HUES48 (cell line): ENCODE measurements at regions not wholly inside any gene's neighbourhood (a gene's known extent, or its start where the extent isn't known, plus 50 kb on each side); places are given as distances from the start of the nearest gene placed in this dataset.

Experiments used
- H3K27ac ChIP-seq: one replicate; pipeline ENCODE4 v1.7.0; 2013; ENCODE audit warnings: low read depth, low read length, inconsistent platforms
- H3K27me3 ChIP-seq: 2 replicates; pipeline ENCODE4 v1.6.1; 2013; ENCODE audit warnings: mild to moderate bottlenecking, low read length; ENCODE audit not compliant: control insufficient read depth, insufficient read depth
- H3K36me3 ChIP-seq: 2 replicates; pipeline ENCODE4 v1.6.1; 2013; ENCODE audit warnings: low read length; ENCODE audit not compliant: control insufficient read depth, insufficient read depth
- H3K4me1 ChIP-seq: 2 replicates; pipeline ENCODE4 v1.6.1; 2013; ENCODE audit warnings: mild to moderate bottlenecking, low read length; ENCODE audit not compliant: control insufficient read depth, insufficient read depth
- H3K4me3 ChIP-seq: 2 replicates; pipeline ENCODE4 v1.5.1; 2013; ENCODE audit warnings: mild to moderate bottlenecking, low read depth, low read length
- H3K9ac ChIP-seq: 2 replicates; pipeline ENCODE4 v1.6.1; 2013; ENCODE audit warnings: mild to moderate bottlenecking, low read depth, low read length, moderate library complexity
- H3K9me3 ChIP-seq: 2 replicates; pipeline ENCODE4 v1.6.1; 2013; ENCODE audit warnings: low read length; ENCODE audit not compliant: control insufficient read depth, insufficient read depth

GRCh38 chr2:203585516-203585915 is 50.4 kb upstream of the RAPH1 start:
- H3K4me1 ChIP-seq: peaks cover 13% of the 10 kb centered on the region; the same call in 1 of the 2 replicates
- H3K27me3 ChIP-seq: no peaks in the 10 kb centered on the region
- no peaks in the 10 kb centered on the region for H3K9me3 ChIP-seq
- no peak overlapping the region for H3K4me3 ChIP-seq
- H3K27ac ChIP-seq: no peak overlapping the region
- no peak overlapping the region for H3K9ac ChIP-seq
- H3K36me3 ChIP-seq: no peaks in the 10 kb centered on the region

DNA sequence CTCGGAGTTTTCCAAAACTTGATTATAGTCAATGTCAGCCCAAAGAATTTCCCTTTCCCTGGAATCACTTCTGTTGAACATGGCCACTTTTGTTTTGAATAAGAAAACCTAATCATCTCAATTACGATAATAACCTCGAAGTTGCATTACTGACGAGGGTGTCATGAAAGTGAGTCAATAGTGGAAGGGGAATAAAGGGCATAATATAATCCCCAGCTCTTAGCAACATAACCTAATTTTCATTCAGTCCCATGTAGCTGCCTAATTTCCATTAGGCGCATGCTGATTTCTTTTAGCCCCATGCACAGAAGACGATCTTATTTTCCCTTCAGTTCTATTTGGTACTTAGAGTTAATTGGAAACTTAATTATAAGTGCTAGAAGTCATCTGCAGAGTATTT is 51.1 kb upstream of the RAPH1 start:
- peaks cover 13% of the 10 kb centered on the region; the same call in 1 of the 2 replicates for H3K4me1 ChIP-seq
- H3K36me3 ChIP-seq: no peaks in the 10 kb centered on the region
- no peak overlapping the region for H3K4me3 ChIP-seq
- no peaks in the 10 kb centered on the region for H3K9me3 ChIP-seq
- H3K27me3 ChIP-seq: no peaks in the 10 kb centered on the region
- H3K9ac ChIP-seq: no peak overlapping the region
- H3K27ac ChIP-seq: no peak overlapping the region

GRCh38 chr2:203586696-203587095 is 51.6 kb upstream of the RAPH1 start:
- H3K4me3 ChIP-seq: no peak overlapping the region
- no peaks in the 10 kb centered on the region for H3K27me3 ChIP-seq

GRCh38 chr2:203590496-203590895 is 55.4 kb upstream of the RAPH1 start:
- Histone ChIP-seq H3K4me1 (peaks cover 12% of the 10 kb centered on the region; the same call in 1 of the 2 replicates), H3K27me3 (no peaks in the 10 kb centered on the region), H3K27ac (no peak overlapping the region), H3K4me3 (no peak overlapping the region), H3K9me3 (no peaks in the 10 kb centered on the region), H3K36me3 (no peaks in the 10 kb centered on the region), H3K9ac (no peak overlapping the region)

More at GRCh38 chr2:203586696-203587095, 51.6 kb upstream of the RAPH1 start:
- no peaks in the 10 kb centered on the region for H3K36me3 ChIP-seq
- H3K9me3 ChIP-seq: no peaks in the 10 kb centered on the region
- H3K9ac ChIP-seq: no peak overlapping the region
- H3K27ac ChIP-seq: no peak overlapping the region
- H3K4me1 ChIP-seq: peaks cover 13% of the 10 kb centered on the region; the same call in 1 of the 2 replicates

- Histone ChIP-seq H3K36me3 (no peaks in the 10 kb centered on the region), H3K27me3 (no peaks in the 10 kb centered on the region), H3K4me1 (peaks cover 2% of the 10 kb centered on the region; the same call in 1 of the 2 replicates), H3K27ac (no peak overlapping the region), H3K9me3 (no peaks in the 10 kb centered on the region), H3K4me3 (no peak overlapping the region), H3K9ac (no peak overlapping the region)
Measured at GRCh38 chr2:203591642-203592041, 56.5 kb upstream of the RAPH1 start.

GRCh38 chr2:203592470-203592869 is 57.4 kb upstream of the RAPH1 start:
- Histone ChIP-seq H3K4me3 (no peak overlapping the region), H3K4me1 (no peaks in the 10 kb centered on the region), H3K27ac (no peak overlapping the region), H3K9me3 (no peaks in the 10 kb centered on the region), H3K27me3 (no peaks in the 10 kb centered on the region), H3K36me3 (no peaks in the 10 kb centered on the region), H3K9ac (no peak overlapping the region)

GRCh38 chr2:203594541-203594940 is 59.4 kb upstream of the RAPH1 start:
- Histone ChIP-seq H3K4me3 (no peak overlapping the region), H3K9ac (no peak overlapping the region), H3K36me3 (no peaks in the 10 kb centered on the region), H3K27me3 (no peaks in the 10 kb centered on the region), H3K27ac (no peak overlapping the region), H3K4me1 (no peaks in the 10 kb centered on the region), H3K9me3 (no peaks in the 10 kb centered on the region)

DNA sequence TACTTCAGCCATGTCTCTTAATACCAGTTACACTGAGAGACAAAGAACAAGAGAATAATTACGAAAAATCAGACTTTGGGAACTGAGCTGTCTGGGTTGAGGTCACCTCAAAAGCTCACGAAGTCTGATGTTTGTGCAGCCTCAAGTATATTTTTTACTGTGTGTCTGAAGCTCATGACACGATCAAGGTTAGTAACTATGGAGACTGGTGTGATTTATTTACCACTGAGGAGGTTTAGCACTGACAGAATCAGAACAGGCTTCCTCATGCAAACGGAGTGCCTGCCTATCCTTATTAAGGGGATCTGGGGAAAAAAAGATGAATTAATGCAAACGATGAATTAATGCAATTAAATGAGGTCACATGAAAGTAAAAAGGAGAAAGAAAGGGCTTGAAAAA is 61.1 kb upstream of the RAPH1 start:
- no peaks in the 10 kb centered on the region for H3K36me3 ChIP-seq
- H3K9ac ChIP-seq: no peak overlapping the region
- no peaks in the 10 kb centered on the region for H3K27me3 ChIP-seq
- no peak overlapping the region for H3K4me3 ChIP-seq
- H3K27ac ChIP-seq: no peak overlapping the region
- no peaks in the 10 kb centered on the region for H3K9me3 ChIP-seq
- H3K4me1 ChIP-seq: peaks cover 9% of the 10 kb centered on the region

DNA sequence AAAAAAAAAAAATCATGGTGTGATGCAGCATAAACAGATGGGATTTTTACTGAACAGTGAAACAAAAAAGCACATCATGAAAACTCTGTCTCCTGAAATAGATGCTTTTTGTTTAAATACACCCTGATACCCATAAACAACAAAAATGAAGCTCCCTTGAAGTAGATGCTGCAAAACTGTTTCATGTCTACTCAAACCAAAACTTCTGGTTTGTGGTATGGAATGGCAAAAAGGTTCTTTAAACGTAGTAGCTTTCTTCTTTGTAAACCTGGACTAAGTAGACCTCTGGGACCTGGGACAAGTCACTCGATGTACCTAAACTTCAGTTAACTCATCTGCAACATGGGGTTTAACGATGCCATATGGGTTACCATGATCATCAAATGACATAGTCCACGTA is 64.4 kb upstream of the RAPH1 start:
- H3K4me3 ChIP-seq: no peak overlapping the region
- no peaks in the 10 kb centered on the region for H3K9me3 ChIP-seq
- H3K27me3 ChIP-seq: no peaks in the 10 kb centered on the region
- H3K36me3 ChIP-seq: no peaks in the 10 kb centered on the region
- H3K4me1 ChIP-seq: peaks cover 9% of the 10 kb centered on the region
- H3K9ac ChIP-seq: no peak overlapping the region
- peak overlapping the region; percentile 69 for H3K27ac ChIP-seq

DNA sequence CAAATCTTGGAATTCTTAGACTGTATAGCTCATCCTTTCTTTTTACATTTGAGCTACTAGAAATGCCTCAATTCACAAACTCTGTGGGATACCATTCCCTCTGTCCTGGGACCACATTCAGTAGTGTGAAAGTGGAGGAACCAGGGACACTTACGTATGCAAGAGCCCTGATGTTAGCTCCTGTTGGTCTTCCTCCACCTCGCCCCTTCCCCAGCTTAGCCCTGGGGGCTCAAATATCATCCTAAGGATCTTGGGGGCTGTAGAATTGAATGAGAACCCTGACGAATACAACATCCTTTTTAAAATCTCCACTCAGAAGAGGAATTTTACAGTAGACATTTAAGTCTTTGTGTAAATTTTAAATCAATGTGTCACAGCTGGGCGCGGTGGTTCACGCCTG is 65.2 kb upstream of the RAPH1 start:
- no peak overlapping the region for H3K4me3 ChIP-seq
- no peak overlapping the region for H3K9ac ChIP-seq
- peak overlapping the region; percentile 68 for H3K27ac ChIP-seq
- no peaks in the 10 kb centered on the region for H3K27me3 ChIP-seq
- H3K9me3 ChIP-seq: no peaks in the 10 kb centered on the region
- no peaks in the 10 kb centered on the region for H3K36me3 ChIP-seq
- H3K4me1 ChIP-seq: peaks cover 9% of the 10 kb centered on the region

- Histone ChIP-seq H3K27ac (no peak overlapping the region), H3K9me3 (no peaks in the 10 kb centered on the region), H3K9ac (no peak overlapping the region), H3K27me3 (no peaks in the 10 kb centered on the region), H3K4me1 (peaks cover 9% of the 10 kb centered on the region), H3K36me3 (no peaks in the 10 kb centered on the region), H3K4me3 (no peak overlapping the region)
Measured at GRCh38 chr2:203603456-203604389, 68.6 kb upstream of the RAPH1 start.
